ENCODE measurements at regions not wholly inside any gene's neighbourhood (a gene's known extent, or its start where the extent isn't known, plus 50 kb on each side); places are given as distances from the start of the nearest gene placed in this dataset.

DNA sequence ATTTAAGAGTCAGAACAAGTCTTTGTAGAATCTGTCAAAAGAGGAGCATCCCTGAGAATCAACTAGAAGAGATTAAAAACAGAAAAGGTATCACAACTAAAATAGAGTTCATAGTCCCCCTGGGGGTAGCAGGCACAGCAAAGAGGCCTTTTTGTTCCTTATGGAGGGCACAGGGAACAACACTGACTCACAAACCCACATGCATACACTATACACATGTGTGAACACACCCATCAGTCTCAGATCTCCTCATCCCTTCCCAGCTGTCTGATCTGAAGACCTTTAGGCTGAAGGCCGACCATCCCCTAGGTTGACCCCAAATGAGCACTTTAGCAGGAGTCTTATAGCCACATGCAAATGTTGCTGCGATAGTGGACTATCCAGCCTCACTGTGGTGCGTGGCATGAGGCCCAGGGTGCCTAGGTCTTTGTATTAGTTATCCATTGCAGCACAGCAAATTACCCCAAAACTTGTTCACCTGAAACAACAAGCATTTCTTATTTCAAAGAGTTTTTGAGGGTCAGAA, 236.7 kb upstream of the EGLN3 start:
- TF ChIP-seq EZH2 (IDR thresholded peaks at IDR 0.05; ENCODE audit: low read length): no peak
- TF ChIP-seq, protein P1, sequence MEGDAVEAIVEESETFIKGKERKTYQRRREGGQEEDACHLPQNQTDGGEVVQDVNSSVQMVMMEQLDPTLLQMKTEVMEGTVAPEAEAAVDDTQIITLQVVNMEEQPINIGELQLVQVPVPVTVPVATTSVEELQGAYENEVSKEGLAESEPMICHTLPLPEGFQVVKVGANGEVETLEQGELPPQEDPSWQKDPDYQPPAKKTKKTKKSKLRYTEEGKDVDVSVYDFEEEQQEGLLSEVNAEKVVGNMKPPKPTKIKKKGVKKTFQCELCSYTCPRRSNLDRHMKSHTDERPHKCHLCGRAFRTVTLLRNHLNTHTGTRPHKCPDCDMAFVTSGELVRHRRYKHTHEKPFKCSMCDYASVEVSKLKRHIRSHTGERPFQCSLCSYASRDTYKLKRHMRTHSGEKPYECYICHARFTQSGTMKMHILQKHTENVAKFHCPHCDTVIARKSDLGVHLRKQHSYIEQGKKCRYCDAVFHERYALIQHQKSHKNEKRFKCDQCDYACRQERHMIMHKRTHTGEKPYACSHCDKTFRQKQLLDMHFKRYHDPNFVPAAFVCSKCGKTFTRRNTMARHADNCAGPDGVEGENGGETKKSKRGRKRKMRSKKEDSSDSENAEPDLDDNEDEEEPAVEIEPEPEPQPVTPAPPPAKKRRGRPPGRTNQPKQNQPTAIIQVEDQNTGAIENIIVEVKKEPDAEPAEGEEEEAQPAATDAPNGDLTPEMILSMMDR (optimal IDR thresholded peaks at IDR 0.05 in 1 of 3, IDR thresholded peaks at IDR 0.05 in 1 of 3, conservative IDR thresholded peaks at IDR 0.05 in 1 of 3; ENCODE audit: extremely low read depth in 1 of 3, insufficient read depth in 2 of 3, low read length in 3 of 3): no peak

All from keratinocyte (primary cell).